ENCODE measurements at regions not wholly inside any gene's neighbourhood (a gene's known extent, or its start where the extent isn't known, plus 50 kb on each side); places are given as distances from the start of the nearest gene placed in this dataset.

- Histone ChIP-seq H2BK5ac (ENCODE audit: low read depth, low read length) (no peak overlapping the region), H3K23me2 (ENCODE audit: low read depth, low read length) (peaks cover 1% of the 10 kb centered on the region; the same call in 1 of the 2 replicates), H3K4me2 (ENCODE audit: insufficient read depth in 1 of 2, low read depth in 2 of 2, low read length in 2 of 2) (no peak overlapping the region), H2BK20ac (ENCODE audit: low read length) (no peak overlapping the region), H3K79me1 (ENCODE audit: low read depth, low read length) (no peaks in the 10 kb centered on the region), H3K23ac (ENCODE audit: insufficient read length) (no peak overlapping the region), H2BK120ac (replicated peaks; ENCODE audit: low read depth, low read length) (no peak overlapping the region), H3K4ac (replicated peaks; ENCODE audit: insufficient read length, low read depth, low read length) (no peak overlapping the region), H3K56ac (replicated peaks; ENCODE audit: insufficient read length, low read depth, low read length) (no peak overlapping the region), H2BK12ac (ENCODE audit: low read depth, low read length) (no peak overlapping the region), H3K27me3 (replicated peaks in 1 of 4; ENCODE audit: control insufficient read depth in 3 of 4, extremely low read depth in 1 of 4, insufficient read depth in 3 of 4, low read length in 3 of 4) (no peaks in the 10 kb centered on the region), H3K9ac (replicated peaks in 1 of 4; ENCODE audit: extremely low read depth in 1 of 4, low read depth in 3 of 4, low read length in 3 of 4) (no peak overlapping the region), H4K91ac (replicated peaks; ENCODE audit: insufficient read length, low read length) (no peak overlapping the region), H2BK15ac (ENCODE audit: low read length) (no peak overlapping the region), H4K8ac (ENCODE audit: extremely low read depth, insufficient read depth, low read length) (no peak overlapping the region), H3K4me3 (ENCODE audit: extremely low read depth in 1 of 4, insufficient read depth in 2 of 4, low read depth in 3 of 4, low read length in 4 of 4) (no peak overlapping the region), H2AK5ac (ENCODE audit: low read depth, low read length) (no peak overlapping the region), H2AFZ (ENCODE audit: low read length) (no peak overlapping the region), H3K36me3 (ENCODE audit: control insufficient read depth in 2 of 4, insufficient read depth in 4 of 4, low read length in 3 of 4) (no peaks in the 10 kb centered on the region), H3K18ac (ENCODE audit: extremely low read depth, low read length) (no peak overlapping the region), H3K4me1 (replicated peaks in 1 of 4; ENCODE audit: control insufficient read depth in 3 of 4, insufficient read depth in 4 of 4, low read length in 3 of 4) (no peaks in the 10 kb centered on the region), H3K79me2 (ENCODE audit: control insufficient read depth in 1 of 2, insufficient read depth in 2 of 2, low read length in 2 of 2) (no peaks in the 10 kb centered on the region), H3K14ac (ENCODE audit: insufficient read length) (no peak overlapping the region), H3K27ac (ENCODE audit: low read depth, low read length) (no peak overlapping the region), H3K9me3 (ENCODE audit: insufficient read depth in 2 of 2, low read depth in 1 of 2, low read length in 1 of 2) (no peaks in the 10 kb centered on the region), H4K20me1 (replicated peaks in 1 of 2; ENCODE audit: control insufficient read depth in 1 of 2, insufficient read depth in 2 of 2, low read length in 2 of 2) (no peaks in the 10 kb centered on the region), H4K5ac (ENCODE audit: insufficient read length, low read depth, low read length) (no peak overlapping the region)
- ChIA-PET CTCF (ENCODE audit: partially characterized antibody) (interaction anchor here (0.9 to 1.3 kb wide), 2 partner anchors 24 to 274 kb away, joined by 3 to 4 read pairs; no protein-coding TSS in a partner anchor), POLR2A (ENCODE audit: partially characterized antibody) (no interaction called here)
- WGBS, 2 experiments (ENCODE audit: extremely low coverage in 1 of 2, insufficient coverage in 1 of 2, insufficient read length in 1 of 2, insufficient replicate concordance in 2 of 2, low coverage in 1 of 2, low lambda C conversion rate in 2 of 2, missing lambda C conversion rate in 1 of 2), result 94% methylated on average over 6 of the region's 6 CpGs; no CpG with 5 or more reads in 1 of the 2 experiments
- DNase-seq (ENCODE audit: low read depth in 1 of 2, low spot score in 2 of 2), result no peak
- no peak for FAIRE-seq
- TF ChIP-seq JUND (IDR thresholded peaks at IDR 0.05; ENCODE audit: low read length), result no peak
- no peak for TF ChIP-seq USF2 (IDR thresholded peaks at IDR 0.05; ENCODE audit: low read length)
- TF ChIP-seq ATF3 (IDR thresholded peaks at IDR 0.05; ENCODE audit: insufficient read depth, low read depth, low read length), result no peak
- TF ChIP-seq PHF8 (conservative IDR thresholded peaks at IDR 0.05; ENCODE audit: low read depth, low read length), result no peak
- TF ChIP-seq CHD2 (IDR thresholded peaks at IDR 0.05; ENCODE audit: low read length), result no peak
- TF ChIP-seq, protein P1, sequence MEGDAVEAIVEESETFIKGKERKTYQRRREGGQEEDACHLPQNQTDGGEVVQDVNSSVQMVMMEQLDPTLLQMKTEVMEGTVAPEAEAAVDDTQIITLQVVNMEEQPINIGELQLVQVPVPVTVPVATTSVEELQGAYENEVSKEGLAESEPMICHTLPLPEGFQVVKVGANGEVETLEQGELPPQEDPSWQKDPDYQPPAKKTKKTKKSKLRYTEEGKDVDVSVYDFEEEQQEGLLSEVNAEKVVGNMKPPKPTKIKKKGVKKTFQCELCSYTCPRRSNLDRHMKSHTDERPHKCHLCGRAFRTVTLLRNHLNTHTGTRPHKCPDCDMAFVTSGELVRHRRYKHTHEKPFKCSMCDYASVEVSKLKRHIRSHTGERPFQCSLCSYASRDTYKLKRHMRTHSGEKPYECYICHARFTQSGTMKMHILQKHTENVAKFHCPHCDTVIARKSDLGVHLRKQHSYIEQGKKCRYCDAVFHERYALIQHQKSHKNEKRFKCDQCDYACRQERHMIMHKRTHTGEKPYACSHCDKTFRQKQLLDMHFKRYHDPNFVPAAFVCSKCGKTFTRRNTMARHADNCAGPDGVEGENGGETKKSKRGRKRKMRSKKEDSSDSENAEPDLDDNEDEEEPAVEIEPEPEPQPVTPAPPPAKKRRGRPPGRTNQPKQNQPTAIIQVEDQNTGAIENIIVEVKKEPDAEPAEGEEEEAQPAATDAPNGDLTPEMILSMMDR (IDR thresholded peaks at IDR 0.05; ENCODE audit: control extremely low read depth in 1 of 3, insufficient read depth in 1 of 3, low read depth in 1 of 3, low read length in 3 of 3), result no peak
- no peak for TF ChIP-seq CEBPB (IDR thresholded peaks at IDR 0.05; ENCODE audit: low read depth, low read length)
- TF ChIP-seq NRF1 (IDR thresholded peaks at IDR 0.05; ENCODE audit: low read depth, low read length), result no peak
- TF ChIP-seq KDM4A (IDR thresholded peaks at IDR 0.05; ENCODE audit: low read depth, low read length, severe bottlenecking), result no peak
- no peak for TF ChIP-seq CTBP2 (IDR thresholded peaks at IDR 0.05; ENCODE audit: borderline replicate concordance, insufficient read depth, insufficient read length, low read length)
- TF ChIP-seq TEAD4 (IDR thresholded peaks at IDR 0.05; ENCODE audit: low read depth, low read length), result no peak
Measured at GRCh38 chr6:119781365-119781764, 431.8 kb upstream of the MAN1A1 start.
